ENCODE measurements at regions not wholly inside any gene's neighbourhood (a gene's known extent, or its start where the extent isn't known, plus 50 kb on each side); places are given as distances from the start of the nearest gene placed in this dataset.

- Histone ChIP-seq H3K27ac (ENCODE audit: low read depth, low read length) (no peak overlapping the region), H3K9me3 (ENCODE audit: control insufficient read depth in 1 of 2, low read length in 2 of 2) (no peaks in the 10 kb centered on the region), H3K9ac (ENCODE audit: low read depth in 1 of 2, low read length in 2 of 2) (no peak overlapping the region), H3K4me3 (ENCODE audit: low read depth in 1 of 2, low read length in 2 of 2) (no peak overlapping the region), H3K36me3 (ENCODE audit: control insufficient read depth in 1 of 2, insufficient read depth in 2 of 2, low read length in 2 of 2) (no peaks in the 10 kb centered on the region), H3K27me3 (ENCODE audit: control insufficient read depth in 1 of 2, insufficient read depth in 2 of 2, low read length in 2 of 2) (no peaks in the 10 kb centered on the region), H3K4me1 (ENCODE audit: control insufficient read depth in 1 of 2, insufficient read depth in 2 of 2, low read length in 2 of 2) (no peaks in the 10 kb centered on the region)
Measured at GRCh38 chr5:118696076-118696475, 292.3 kb downstream of the DTWD2 start.

DNA sequence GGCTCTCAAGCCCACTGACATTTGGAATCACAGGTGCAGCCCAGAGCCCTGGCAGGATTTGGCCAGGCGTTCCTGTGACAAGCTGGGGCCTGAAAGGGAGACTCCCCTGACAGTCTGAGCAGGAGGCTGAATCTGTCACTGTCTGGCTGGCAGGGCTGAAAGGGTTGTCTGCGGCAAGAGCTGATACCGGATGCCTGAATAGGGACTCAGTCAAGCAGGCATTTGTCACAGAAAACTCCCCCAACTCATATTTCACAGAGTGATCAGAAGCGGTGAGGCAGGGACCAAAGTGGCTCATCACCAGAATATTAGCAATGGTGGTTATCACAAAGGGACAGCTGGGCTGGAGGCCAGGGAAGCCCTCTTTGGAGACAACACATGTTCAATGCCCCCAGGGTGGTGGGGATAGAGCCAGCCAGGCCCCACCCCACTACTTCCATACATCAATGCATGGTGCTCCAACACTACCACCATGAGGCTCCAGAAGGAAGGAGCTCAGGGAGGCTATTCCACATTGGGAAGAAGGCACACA lies 295.5 kb downstream of the DTWD2 start:
- no peak overlapping the region for H3K27ac ChIP-seq (ENCODE audit: low read depth, low read length)
- H3K4me3 ChIP-seq (ENCODE audit: low read depth in 1 of 2, low read length in 2 of 2), result no peak overlapping the region
- peaks cover 0 to 5% of the 10 kb centered on the region in 2 donors for H3K27me3 ChIP-seq (ENCODE audit: control insufficient read depth in 1 of 2, insufficient read depth in 2 of 2, low read length in 2 of 2)
- no peaks in the 10 kb centered on the region for H3K4me1 ChIP-seq (ENCODE audit: control insufficient read depth in 1 of 2, insufficient read depth in 2 of 2, low read length in 2 of 2)
- no peaks in the 10 kb centered on the region for H3K9me3 ChIP-seq (ENCODE audit: control insufficient read depth in 1 of 2, low read length in 2 of 2)
- no peaks in the 10 kb centered on the region for H3K36me3 ChIP-seq (ENCODE audit: control insufficient read depth in 1 of 2, insufficient read depth in 2 of 2, low read length in 2 of 2)
- H3K9ac ChIP-seq (ENCODE audit: low read depth in 1 of 2, low read length in 2 of 2), result no peak overlapping the region

GRCh38 chr5:118687661-118688621 lies 300.4 kb downstream of the DTWD2 start:
- Histone ChIP-seq H3K27me3 (ENCODE audit: control insufficient read depth in 1 of 2, insufficient read depth in 2 of 2, low read length in 2 of 2) (peaks cover 0 to 5% of the 10 kb centered on the region in 2 donors), H3K9ac (ENCODE audit: low read depth in 1 of 2, low read length in 2 of 2) (no peak overlapping the region), H3K4me3 (ENCODE audit: low read depth in 1 of 2, low read length in 2 of 2) (no peak overlapping the region), H3K4me1 (ENCODE audit: control insufficient read depth in 1 of 2, insufficient read depth in 2 of 2, low read length in 2 of 2) (no peaks in the 10 kb centered on the region), H3K36me3 (ENCODE audit: control insufficient read depth in 1 of 2, insufficient read depth in 2 of 2, low read length in 2 of 2) (no peaks in the 10 kb centered on the region), H3K9me3 (ENCODE audit: control insufficient read depth in 1 of 2, low read length in 2 of 2) (no peaks in the 10 kb centered on the region), H3K27ac (ENCODE audit: low read depth, low read length) (no peak overlapping the region)

DNA sequence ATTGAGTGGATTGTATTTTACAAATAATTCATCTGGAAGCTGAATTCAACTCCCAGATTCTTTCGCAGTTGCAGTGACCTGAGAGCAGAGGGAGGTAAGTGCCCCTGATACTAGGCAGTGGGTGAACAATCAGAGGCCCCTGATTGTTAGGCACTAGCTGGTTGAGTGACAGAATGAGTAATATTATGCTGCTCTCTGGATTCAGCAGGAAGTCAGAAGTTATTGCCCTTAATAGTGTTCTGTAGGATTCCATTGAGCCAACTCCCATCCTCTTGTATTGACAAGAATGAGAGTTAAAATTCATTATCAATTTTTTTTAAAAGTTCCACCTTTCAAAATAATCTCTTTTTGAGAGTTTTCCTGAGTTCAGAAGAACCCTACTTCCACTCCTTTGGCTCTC lies 301.2 kb downstream of the DTWD2 start:
- no peak overlapping the region for H3K27ac ChIP-seq (ENCODE audit: low read depth, low read length)
- H3K27me3 ChIP-seq (ENCODE audit: control insufficient read depth in 1 of 2, insufficient read depth in 2 of 2, low read length in 2 of 2), result peaks cover 0 to 5% of the 10 kb centered on the region in 2 donors
- no peaks in the 10 kb centered on the region for H3K36me3 ChIP-seq (ENCODE audit: control insufficient read depth in 1 of 2, insufficient read depth in 2 of 2, low read length in 2 of 2)
- no peaks in the 10 kb centered on the region for H3K4me1 ChIP-seq (ENCODE audit: control insufficient read depth in 1 of 2, insufficient read depth in 2 of 2, low read length in 2 of 2)
- H3K4me3 ChIP-seq (ENCODE audit: low read depth in 1 of 2, low read length in 2 of 2), result no peak overlapping the region
- no peak overlapping the region for H3K9ac ChIP-seq (ENCODE audit: low read depth in 1 of 2, low read length in 2 of 2)
- no peaks in the 10 kb centered on the region for H3K9me3 ChIP-seq (ENCODE audit: control insufficient read depth in 1 of 2, low read length in 2 of 2)

GRCh38 chr5:118681655-118682054 lies 306.7 kb downstream of the DTWD2 start:
- Histone ChIP-seq H3K36me3 (ENCODE audit: control insufficient read depth in 1 of 2, insufficient read depth in 2 of 2, low read length in 2 of 2) (no peaks in the 10 kb centered on the region), H3K9me3 (ENCODE audit: control insufficient read depth in 1 of 2, low read length in 2 of 2) (no peaks in the 10 kb centered on the region), H3K4me1 (ENCODE audit: control insufficient read depth in 1 of 2, insufficient read depth in 2 of 2, low read length in 2 of 2) (no peaks in the 10 kb centered on the region), H3K27me3 (ENCODE audit: control insufficient read depth in 1 of 2, insufficient read depth in 2 of 2, low read length in 2 of 2) (no peaks in the 10 kb centered on the region), H3K27ac (ENCODE audit: low read depth, low read length) (no peak overlapping the region), H3K9ac (ENCODE audit: low read depth in 1 of 2, low read length in 2 of 2) (no peak overlapping the region), H3K4me3 (ENCODE audit: low read depth in 1 of 2, low read length in 2 of 2) (no peak overlapping the region)

DNA sequence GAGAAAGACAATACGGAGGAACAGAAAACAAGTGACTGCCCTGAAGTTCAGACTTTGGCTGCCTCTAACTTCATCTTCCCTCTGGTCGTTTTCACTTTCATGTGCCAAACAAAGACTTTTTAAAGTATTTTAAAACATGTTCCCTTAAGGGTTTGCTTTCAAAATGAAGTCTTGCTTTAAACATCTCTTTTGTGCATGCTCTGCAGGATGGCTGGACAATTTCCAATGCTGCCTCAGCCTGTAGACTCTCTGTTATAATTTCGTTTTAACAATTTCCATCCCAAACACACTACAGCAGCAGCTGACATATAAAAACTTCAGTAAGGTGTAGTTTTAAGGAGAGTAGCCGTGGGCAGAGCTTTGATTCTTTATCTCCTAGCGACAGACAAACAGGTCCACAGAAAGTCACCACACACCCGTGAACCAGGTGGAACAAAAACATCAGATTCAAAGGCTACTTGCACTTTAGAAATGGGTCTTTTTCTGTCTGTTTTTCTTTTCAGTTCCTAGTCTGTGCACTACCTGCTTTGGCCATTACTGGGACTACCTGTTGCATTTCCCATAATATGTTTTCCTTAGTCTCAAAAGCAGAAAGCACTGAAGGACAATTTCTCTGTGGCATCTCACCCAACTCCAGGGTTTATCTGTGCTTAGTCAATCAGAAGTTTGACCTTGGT lies 308.9 kb downstream of the DTWD2 start:
- Histone ChIP-seq H3K27me3 (ENCODE audit: control insufficient read depth in 1 of 2, insufficient read depth in 2 of 2, low read length in 2 of 2) (no peaks in the 10 kb centered on the region), H3K9me3 (ENCODE audit: control insufficient read depth in 1 of 2, low read length in 2 of 2) (no peaks in the 10 kb centered on the region), H3K4me3 (ENCODE audit: low read depth in 1 of 2, low read length in 2 of 2) (no peak overlapping the region), H3K4me1 (ENCODE audit: control insufficient read depth in 1 of 2, insufficient read depth in 2 of 2, low read length in 2 of 2) (no peaks in the 10 kb centered on the region), H3K36me3 (ENCODE audit: control insufficient read depth in 1 of 2, insufficient read depth in 2 of 2, low read length in 2 of 2) (no peaks in the 10 kb centered on the region), H3K27ac (ENCODE audit: low read depth, low read length) (no peak overlapping the region), H3K9ac (ENCODE audit: low read depth in 1 of 2, low read length in 2 of 2) (no peak overlapping the region)

DNA sequence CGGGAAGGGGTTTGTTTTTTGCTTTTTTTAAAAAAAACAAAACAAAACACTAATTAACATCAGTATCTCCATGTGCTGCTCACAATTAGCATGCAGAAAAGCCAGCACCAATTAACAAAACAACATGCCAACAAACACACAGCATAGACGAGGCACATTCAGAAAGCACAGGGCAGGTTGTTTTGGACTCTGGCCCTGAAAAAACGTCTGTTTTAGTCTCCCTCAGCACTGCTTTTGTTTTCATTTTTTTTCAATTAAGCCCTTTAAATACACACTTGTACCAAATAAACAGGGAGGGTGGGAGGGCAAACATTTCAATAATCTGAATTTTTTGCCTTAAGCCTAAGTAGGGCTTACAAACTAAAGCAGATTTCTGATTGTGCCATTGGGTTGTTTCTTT lies 309.6 kb downstream of the DTWD2 start:
- H3K9ac ChIP-seq (ENCODE audit: low read depth in 1 of 2, low read length in 2 of 2), result no peak overlapping the region
- H3K9me3 ChIP-seq (ENCODE audit: control insufficient read depth in 1 of 2, low read length in 2 of 2), result no peaks in the 10 kb centered on the region
- no peak overlapping the region for H3K27ac ChIP-seq (ENCODE audit: low read depth, low read length)
- H3K4me1 ChIP-seq (ENCODE audit: control insufficient read depth in 1 of 2, insufficient read depth in 2 of 2, low read length in 2 of 2), result no peaks in the 10 kb centered on the region
- no peaks in the 10 kb centered on the region for H3K36me3 ChIP-seq (ENCODE audit: control insufficient read depth in 1 of 2, insufficient read depth in 2 of 2, low read length in 2 of 2)
- no peak overlapping the region for H3K4me3 ChIP-seq (ENCODE audit: low read depth in 1 of 2, low read length in 2 of 2)
- H3K27me3 ChIP-seq (ENCODE audit: control insufficient read depth in 1 of 2, insufficient read depth in 2 of 2, low read length in 2 of 2), result no peaks in the 10 kb centered on the region

DNA sequence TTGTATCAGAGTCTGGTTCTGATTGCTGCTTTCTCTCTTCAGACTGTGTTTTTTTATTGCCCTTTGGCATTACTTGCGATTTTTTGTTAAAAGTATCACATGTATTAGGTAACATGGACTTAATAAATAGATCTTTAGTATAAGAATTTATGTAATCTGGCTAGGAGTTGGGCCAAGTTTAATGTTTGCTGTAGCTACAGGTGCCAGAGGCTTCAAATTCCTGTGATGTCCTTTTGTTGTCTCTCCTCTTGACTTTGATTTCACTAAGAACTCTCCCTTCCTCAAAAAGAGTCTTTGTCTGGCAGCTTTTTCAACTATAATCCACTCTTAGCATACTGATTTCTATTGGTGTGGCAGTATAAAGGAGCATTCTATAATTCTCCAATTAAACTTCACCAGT lies 313.1 kb downstream of the DTWD2 start:
- Histone ChIP-seq H3K4me1 (ENCODE audit: control insufficient read depth in 1 of 2, insufficient read depth in 2 of 2, low read length in 2 of 2) (no peaks in the 10 kb centered on the region), H3K27me3 (ENCODE audit: control insufficient read depth in 1 of 2, insufficient read depth in 2 of 2, low read length in 2 of 2) (no peaks in the 10 kb centered on the region), H3K36me3 (ENCODE audit: control insufficient read depth in 1 of 2, insufficient read depth in 2 of 2, low read length in 2 of 2) (no peaks in the 10 kb centered on the region), H3K9me3 (ENCODE audit: control insufficient read depth in 1 of 2, low read length in 2 of 2) (no peaks in the 10 kb centered on the region), H3K4me3 (ENCODE audit: low read depth in 1 of 2, low read length in 2 of 2) (no peak overlapping the region), H3K9ac (ENCODE audit: low read depth in 1 of 2, low read length in 2 of 2) (no peak overlapping the region), H3K27ac (ENCODE audit: low read depth, low read length) (no peak overlapping the region)

DNA sequence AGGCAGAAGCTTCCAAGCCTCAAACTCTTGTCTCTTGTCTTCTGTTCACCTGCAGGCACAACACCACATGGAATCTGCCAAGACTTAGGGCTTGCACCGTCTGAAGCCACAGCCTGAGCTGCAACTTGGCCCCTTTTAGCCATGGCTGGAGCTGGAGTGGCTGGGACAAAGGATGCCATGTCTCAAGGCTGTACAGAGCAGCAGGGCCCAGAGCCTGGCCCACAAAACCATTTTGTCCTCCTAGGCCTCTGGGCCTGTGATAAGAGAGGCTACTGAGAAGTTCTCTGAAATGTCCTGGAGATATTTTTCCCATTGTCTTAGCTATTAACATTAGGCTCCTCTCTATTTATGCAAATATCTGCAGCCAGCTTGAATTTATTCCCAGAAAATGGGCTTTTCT lies 330.8 kb downstream of the DTWD2 start:
- no peaks in the 10 kb centered on the region for H3K27me3 ChIP-seq (ENCODE audit: control insufficient read depth in 1 of 2, insufficient read depth in 2 of 2, low read length in 2 of 2)
- H3K9me3 ChIP-seq (ENCODE audit: control insufficient read depth in 1 of 2, low read length in 2 of 2), result peaks cover 8 to 14% of the 10 kb centered on the region in 2 donors
- H3K9ac ChIP-seq (ENCODE audit: low read depth in 1 of 2, low read length in 2 of 2), result no peak overlapping the region
- no peak overlapping the region for H3K4me3 ChIP-seq (ENCODE audit: low read depth in 1 of 2, low read length in 2 of 2)
- no peaks in the 10 kb centered on the region for H3K4me1 ChIP-seq (ENCODE audit: control insufficient read depth in 1 of 2, insufficient read depth in 2 of 2, low read length in 2 of 2)
- H3K27ac ChIP-seq (ENCODE audit: low read depth, low read length), result no peak overlapping the region
- no peaks in the 10 kb centered on the region for H3K36me3 ChIP-seq (ENCODE audit: control insufficient read depth in 1 of 2, insufficient read depth in 2 of 2, low read length in 2 of 2)

- Histone ChIP-seq H3K4me1 (ENCODE audit: control insufficient read depth in 1 of 2, insufficient read depth in 2 of 2, low read length in 2 of 2) (peaks cover 0 to 5% of the 10 kb centered on the region in 2 donors), H3K27me3 (ENCODE audit: control insufficient read depth in 1 of 2, insufficient read depth in 2 of 2, low read length in 2 of 2) (no peaks in the 10 kb centered on the region), H3K4me3 (ENCODE audit: low read depth in 1 of 2, low read length in 2 of 2) (no peak overlapping the region), H3K9me3 (ENCODE audit: control insufficient read depth in 1 of 2, low read length in 2 of 2) (peaks cover 8 to 14% of the 10 kb centered on the region in 2 donors), H3K36me3 (ENCODE audit: control insufficient read depth in 1 of 2, insufficient read depth in 2 of 2, low read length in 2 of 2) (no peaks in the 10 kb centered on the region), H3K27ac (ENCODE audit: low read depth, low read length) (no peak overlapping the region), H3K9ac (ENCODE audit: low read depth in 1 of 2, low read length in 2 of 2) (no peak overlapping the region)
Measured at GRCh38 chr5:118653872-118654271, 334.5 kb downstream of the DTWD2 start.
